Tibial nerve (tissue), 4 donors: ENCODE measurements at regions not wholly inside any gene's neighbourhood (a gene's known extent, or its start where the extent isn't known, plus 50 kb on each side); places are given as distances from the start of the nearest gene placed in this dataset.

Experiments
- DNase-seq, 2 donors: peaks; one replicate each; pipeline ENCODE4 v3.0.0-alpha.2; 2019; ENCODE audit warnings: low spot score in 2 of 2
- H3K27ac ChIP-seq, 4 donors: fragments of 200-600 bp; sonication (generic) in 3 of 4; one replicate each; pipeline ENCODE4 v1.5.1; 2017 to 2019; ENCODE audit warnings: mild to moderate bottlenecking in 1 of 4
- H3K27me3 ChIP-seq, 2 donors: fragments of 200-600 bp; sonication (generic) in 1 of 2; one replicate each; pipeline versions ENCODE4 v1.5.1 to v1.6.0; 2017 to 2019
- H3K36me3 ChIP-seq, 3 donors: fragments of 200-600 bp; sonication (generic); one replicate each; pipeline ENCODE4 v1.5.1; 2018 to 2019
- H3K4me1 ChIP-seq, 4 donors: fragments of 200-600 bp; sonication (generic) in 3 of 4; one replicate each; pipeline ENCODE4 v1.5.1; 2017 to 2019
- H3K4me3 ChIP-seq, 4 donors: fragments of 200-600 bp; sonication (generic) in 3 of 4; one replicate each; pipeline ENCODE4 v1.5.1; 2017 to 2019; ENCODE audit warnings: mild to moderate bottlenecking in 1 of 4, moderate library complexity in 1 of 4
- H3K9me3 ChIP-seq, 4 donors: fragments of 200-600 bp; sonication (generic) in 3 of 4; one replicate each; pipeline ENCODE4 v1.5.1; 2017 to 2019
- EP300 ChIP-seq, 2 donors: sonication (generic); formaldehyde crosslinking; IDR thresholded peaks; one replicate each; pipeline ENCODE4 v1.6.1; 2017; ENCODE audit warnings: antibody characterized with exemption in 2 of 2, mild to moderate bottlenecking in 1 of 2
- POLR2A ChIP-seq, 2 donors: fragments of 450-650 bp; IDR thresholded peaks; one replicate each; pipeline ENCODE4 v1.6.1; 2017; ENCODE audit warnings: antibody characterized with exemption in 2 of 2, mild to moderate bottlenecking in 2 of 2, moderate library complexity in 2 of 2
- WGBS, 2 donors: methylation state at CpG; one replicate each; pipeline ENCODE4 v1.1.5; 2018; 5-methylcytosine and 5-hydroxymethylcytosine counted together
- TF ChIP-seq, protein P1 (sequence below), 5 experiments: fragments of 200-600 bp in 3 of 5; fragments of 450-650 bp in 2 of 5; sonication (generic) in 3 of 5; IDR thresholded peaks; one replicate each; pipeline ENCODE4 v1.5.1; 2016 to 2019; ENCODE audit warnings: antibody characterized with exemption in 5 of 5, mild to moderate bottlenecking in 3 of 5, moderate library complexity in 2 of 5

DNA sequence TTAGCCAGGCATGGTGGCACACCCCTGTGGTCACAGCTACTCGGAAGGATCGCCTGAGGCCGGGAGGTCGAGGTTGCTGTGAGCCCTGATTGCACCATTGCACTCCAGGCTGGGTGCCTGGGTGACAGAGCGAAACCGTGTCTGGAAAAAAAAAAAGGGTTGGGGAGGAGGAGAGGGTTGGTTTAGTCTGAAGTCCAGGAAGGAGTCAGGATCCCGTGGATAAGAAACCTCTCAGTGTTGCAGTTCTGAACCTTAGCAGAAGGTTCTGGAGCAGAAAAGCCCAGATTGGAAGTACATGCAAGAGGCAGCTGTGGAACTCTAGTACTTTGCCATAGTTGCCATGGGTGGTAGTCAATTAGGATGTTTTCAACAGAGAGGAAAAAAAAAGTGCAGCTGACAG, 125.2 kb upstream of the CPEB4 start:
- Histone ChIP-seq H3K27me3 (no peaks in the 10 kb centered on the region), H3K4me1 (no peaks in the 10 kb centered on the region), H3K9me3 (no peaks in the 10 kb centered on the region), H3K27ac (no peak overlapping the region), H3K36me3 (no peaks in the 10 kb centered on the region), H3K4me3 (no peak overlapping the region)
- TF ChIP-seq EP300 (IDR thresholded peaks at IDR 0.05) (no peak), POLR2A (IDR thresholded peaks at IDR 0.05) (no peak)
- TF ChIP-seq, protein P1, sequence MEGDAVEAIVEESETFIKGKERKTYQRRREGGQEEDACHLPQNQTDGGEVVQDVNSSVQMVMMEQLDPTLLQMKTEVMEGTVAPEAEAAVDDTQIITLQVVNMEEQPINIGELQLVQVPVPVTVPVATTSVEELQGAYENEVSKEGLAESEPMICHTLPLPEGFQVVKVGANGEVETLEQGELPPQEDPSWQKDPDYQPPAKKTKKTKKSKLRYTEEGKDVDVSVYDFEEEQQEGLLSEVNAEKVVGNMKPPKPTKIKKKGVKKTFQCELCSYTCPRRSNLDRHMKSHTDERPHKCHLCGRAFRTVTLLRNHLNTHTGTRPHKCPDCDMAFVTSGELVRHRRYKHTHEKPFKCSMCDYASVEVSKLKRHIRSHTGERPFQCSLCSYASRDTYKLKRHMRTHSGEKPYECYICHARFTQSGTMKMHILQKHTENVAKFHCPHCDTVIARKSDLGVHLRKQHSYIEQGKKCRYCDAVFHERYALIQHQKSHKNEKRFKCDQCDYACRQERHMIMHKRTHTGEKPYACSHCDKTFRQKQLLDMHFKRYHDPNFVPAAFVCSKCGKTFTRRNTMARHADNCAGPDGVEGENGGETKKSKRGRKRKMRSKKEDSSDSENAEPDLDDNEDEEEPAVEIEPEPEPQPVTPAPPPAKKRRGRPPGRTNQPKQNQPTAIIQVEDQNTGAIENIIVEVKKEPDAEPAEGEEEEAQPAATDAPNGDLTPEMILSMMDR (IDR thresholded peaks at IDR 0.05) = no peak
- 74 to 80% methylated on average over 7 of the region's 7 CpGs for WGBS, 2 donors
- no peak for DNase-seq

DNA sequence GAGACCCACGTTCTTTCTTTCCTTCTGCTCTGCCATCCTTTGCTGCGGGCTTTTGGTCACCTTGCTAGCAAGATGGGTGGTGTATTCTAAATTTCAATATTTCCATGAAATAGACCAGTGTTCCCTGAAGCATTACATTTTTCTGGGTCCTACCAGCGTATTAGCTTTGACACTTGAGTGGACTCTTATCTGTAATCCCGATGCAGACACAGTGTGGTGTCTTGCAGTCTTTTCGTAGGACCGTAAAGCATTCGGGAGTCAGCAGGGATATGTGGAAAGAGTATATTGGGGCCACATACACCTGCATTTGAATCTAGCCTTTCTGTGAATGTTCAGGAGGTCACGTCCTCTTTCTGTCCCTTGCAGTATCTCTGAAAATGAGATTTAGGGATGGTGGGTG, 124.7 kb upstream of the CPEB4 start:
- TF ChIP-seq POLR2A (IDR thresholded peaks at IDR 0.05) = no peak
- TF ChIP-seq, protein P1 (IDR thresholded peaks at IDR 0.05) = no peak
- TF ChIP-seq EP300 (IDR thresholded peaks at IDR 0.05) = no peak
- H3K4me3 ChIP-seq = no peak overlapping the region
- H3K36me3 ChIP-seq = no peaks in the 10 kb centered on the region
- no peaks in the 10 kb centered on the region for H3K9me3 ChIP-seq
- WGBS, 2 donors = 84 to 86% methylated on average over 8 of the region's 8 CpGs
- H3K4me1 ChIP-seq = no peaks in the 10 kb centered on the region
- DNase-seq = no peak
- no peak overlapping the region for H3K27ac ChIP-seq
- H3K27me3 ChIP-seq = no peaks in the 10 kb centered on the region

DNA sequence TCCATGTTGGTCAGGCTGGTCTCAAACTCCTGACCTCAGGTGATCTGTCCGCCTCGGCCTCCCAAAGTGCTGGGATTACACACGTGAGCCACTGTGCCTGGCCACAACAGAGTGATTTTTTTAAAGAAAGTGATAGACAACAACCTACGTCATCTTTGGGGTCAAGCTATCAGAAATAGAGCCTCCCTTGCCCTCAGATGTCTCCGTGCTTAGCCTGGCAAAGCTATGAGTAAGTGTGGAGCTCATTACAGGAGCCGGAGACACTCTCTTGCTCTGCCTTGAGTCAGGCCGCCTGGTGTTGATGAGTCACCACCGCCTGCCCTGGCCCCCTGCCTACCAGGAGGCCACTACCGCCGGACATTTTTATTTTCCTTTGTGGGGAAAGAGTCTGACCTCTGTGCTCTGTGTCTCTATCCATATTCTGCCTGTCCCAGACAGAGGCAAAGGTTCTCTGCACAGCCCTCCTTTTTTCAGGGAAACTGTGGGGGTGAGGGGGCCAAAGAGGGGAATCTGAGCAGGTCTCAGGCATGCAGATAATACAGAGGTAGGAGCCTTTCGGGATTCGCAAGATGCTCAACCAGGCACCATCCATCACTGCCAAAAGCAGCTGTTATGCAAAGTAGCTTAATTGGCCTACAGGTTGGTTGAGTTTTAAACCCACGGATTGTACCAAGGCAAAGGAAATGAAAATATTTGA, 123.7 kb upstream of the CPEB4 start:
- Histone ChIP-seq H3K4me1 (no peaks in the 10 kb centered on the region), H3K27ac (peak overlapping the region in 1 of 4 donors; percentile 9), H3K36me3 (no peaks in the 10 kb centered on the region), H3K27me3 (no peaks in the 10 kb centered on the region), H3K9me3 (no peaks in the 10 kb centered on the region), H3K4me3 (no peak overlapping the region)
- peak in 1 of 2 donors; percentile 59 for TF ChIP-seq EP300 (IDR thresholded peaks at IDR 0.05)
- TF ChIP-seq POLR2A (IDR thresholded peaks at IDR 0.05) = no peak
- TF ChIP-seq, protein P1 (IDR thresholded peaks at IDR 0.05) = no peak
- WGBS, 2 donors = 41 to 50% methylated on average over 13 of the region's 13 CpGs
- peak; percentile 28 to 62 for DNase-seq

DNA sequence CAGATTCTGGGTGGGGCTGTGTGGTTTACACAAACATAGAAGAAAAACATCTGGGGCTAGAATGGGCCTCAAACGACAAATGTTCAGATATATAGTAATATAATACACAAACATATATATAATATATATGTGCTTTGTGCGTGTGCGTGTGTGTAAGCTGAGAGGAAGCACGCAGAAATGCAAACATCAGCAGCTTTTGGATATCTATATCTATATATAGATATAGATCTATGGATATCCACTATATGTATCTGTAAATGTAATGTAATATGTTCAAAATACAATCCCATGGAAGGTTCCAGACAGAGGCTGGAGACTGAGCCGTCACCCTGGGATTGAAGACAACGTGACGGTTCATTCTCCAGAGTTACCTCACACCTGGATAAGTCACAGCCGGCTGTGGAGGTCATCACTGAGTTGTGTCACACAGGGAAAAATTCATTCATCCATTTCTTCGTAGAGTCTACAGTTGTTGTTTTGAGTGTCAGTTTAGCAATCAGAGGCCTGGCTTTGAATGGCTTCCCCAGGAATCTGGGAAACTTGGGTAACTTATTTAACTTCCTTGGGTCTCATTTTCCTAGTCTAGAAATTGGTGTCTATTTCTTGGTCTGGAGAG, 123.0 kb upstream of the CPEB4 start:
- TF ChIP-seq EP300 (IDR thresholded peaks at IDR 0.05) (no peak), POLR2A (IDR thresholded peaks at IDR 0.05) (no peak)
- TF ChIP-seq, protein P1 (IDR thresholded peaks at IDR 0.05) = no peak
- Histone ChIP-seq H3K27ac (peak overlapping the region in 1 of 4 donors; percentile 9), H3K36me3 (no peaks in the 10 kb centered on the region), H3K4me1 (no peaks in the 10 kb centered on the region), H3K27me3 (no peaks in the 10 kb centered on the region), H3K4me3 (no peak overlapping the region), H3K9me3 (no peaks in the 10 kb centered on the region)
- 86 to 87% methylated on average over 9 of the region's 9 CpGs for WGBS, 2 donors
- DNase-seq = no peak

DNA sequence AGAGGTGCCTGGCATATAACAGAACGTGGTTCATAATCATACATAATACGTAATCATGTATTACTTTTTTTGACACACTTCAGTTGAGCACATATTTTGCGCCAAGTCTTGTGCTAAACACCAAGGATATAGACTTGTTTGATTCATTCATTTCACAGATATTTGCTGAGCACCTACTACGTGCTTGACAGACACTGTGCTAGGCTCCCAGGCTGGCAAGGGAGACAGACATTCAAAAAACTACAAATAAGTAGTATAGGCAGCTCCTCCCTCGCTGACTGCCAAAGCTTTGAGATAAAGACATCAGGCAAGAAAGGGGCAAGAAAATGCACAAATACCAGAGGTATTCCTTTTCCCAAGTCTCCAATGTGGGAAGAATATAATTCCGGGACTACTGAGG, 122.5 kb upstream of the CPEB4 start:
- H3K9me3 ChIP-seq = no peaks in the 10 kb centered on the region
- H3K4me3 ChIP-seq = no peak overlapping the region
- no peak overlapping the region for H3K27ac ChIP-seq
- no peak for DNase-seq
- 75 to 78% methylated on average over 6 of the region's 6 CpGs for WGBS, 2 donors
- H3K27me3 ChIP-seq = no peaks in the 10 kb centered on the region
- no peaks in the 10 kb centered on the region for H3K36me3 ChIP-seq
- TF ChIP-seq POLR2A (IDR thresholded peaks at IDR 0.05) = no peak
- TF ChIP-seq, protein P1 (IDR thresholded peaks at IDR 0.05) = no peak
- TF ChIP-seq EP300 (IDR thresholded peaks at IDR 0.05) = no peak
- no peaks in the 10 kb centered on the region for H3K4me1 ChIP-seq
